Smooth muscle cell (in vitro differentiated cells): ENCODE measurements at regions not wholly inside any gene's neighbourhood (a gene's known extent, or its start where the extent isn't known, plus 50 kb on each side); places are given as distances from the start of the nearest gene placed in this dataset.
A peak's percentile ranks its signal among the peaks of the same experiment; 100 is the strongest.

Experiments used
- DNase-seq: peaks from one replicate; lab custom pipeline; 2025; ENCODE audit not compliant: unreplicated experiment; lab: John Stamatoyannopoulos, UW
- H2AFZ ChIP-seq: fragments of 200-600 bp; sonication (generic); 2 replicates; pipeline ENCODE4 v1.6.0; 2016; ENCODE audit warnings: antibody characterized with exemption, low read depth, mild to moderate bottlenecking
- H3F3A ChIP-seq: fragments of 200-600 bp; sonication (generic); 2 replicates; pipeline ENCODE4 v1.6.0; 2017; ENCODE audit warnings: antibody characterized with exemption, low read depth
- H3K27ac ChIP-seq: fragments of 200-600 bp; sonication (generic); 2 replicates; pipeline ENCODE4 v1.5.1; 2016; ENCODE audit warnings: low read depth, mild to moderate bottlenecking
- H3K27me3 ChIP-seq: fragments of 200-600 bp; sonication (generic); 2 replicates; pipeline ENCODE4 v1.6.1; 2016; ENCODE audit warnings: low read depth, mild to moderate bottlenecking
- H3K36me3 ChIP-seq: fragments of 200-600 bp; sonication (generic); 2 replicates; pipeline ENCODE4 v1.5.1; 2016; ENCODE audit warnings: low read depth
- H3K4me1 ChIP-seq: fragments of 200-600 bp; sonication (generic); 2 replicates; pipeline ENCODE4 v1.5.1; 2016; ENCODE audit warnings: low read depth
- H3K4me2 ChIP-seq: fragments of 200-600 bp; sonication (generic); 2 replicates; pipeline ENCODE4 v1.6.0; 2016; ENCODE audit warnings: mild to moderate bottlenecking
- H3K4me3 ChIP-seq: fragments of 200-600 bp; sonication (generic); 2 replicates; pipeline ENCODE4 v1.5.1; 2016; ENCODE audit warnings: mild to moderate bottlenecking
- H3K79me2 ChIP-seq: fragments of 200-600 bp; sonication (generic); 2 replicates; pipeline ENCODE4 v1.6.0; 2016; ENCODE audit warnings: low read depth, mild to moderate bottlenecking
- H3K9ac ChIP-seq: fragments of 200-600 bp; sonication (generic); 2 replicates; pipeline ENCODE4 v1.6.0; 2016; ENCODE audit warnings: low read depth
- H3K9me3 ChIP-seq: fragments of 200-600 bp; sonication (generic); replicated peaks from 2 replicates; pipeline ENCODE4 v1.5.1; 2016; ENCODE audit warnings: low read depth
- H4K20me1 ChIP-seq: fragments of 200-600 bp; sonication (generic); 2 replicates; pipeline ENCODE4 v1.6.0; 2016; ENCODE audit warnings: low read depth
- CTCF ChIP-seq: fragments of 200-600 bp; sonication (generic); IDR thresholded peaks from 2 replicates; pipeline ENCODE4 v1.5.1; 2017; ENCODE audit warnings: borderline replicate concordance, mild to moderate bottlenecking, antibody characterized with exemption; ENCODE audit not compliant: insufficient read depth, poor library complexity, severe bottlenecking
- WGBS: methylation state at CpG from one replicate; pipeline ENCODE4 v1.1.7; 2016; ENCODE audit warnings: low lambda C conversion rate; 5-methylcytosine and 5-hydroxymethylcytosine counted together

- Histone ChIP-seq H3K4me3 (no peak overlapping the region), H3K27me3 (no peaks in the 10 kb centered on the region), H3K9ac (no peak overlapping the region), H2AFZ (no peak overlapping the region), H3K4me1 (peaks cover 9% of the 10 kb centered on the region), H3K36me3 (no peaks in the 10 kb centered on the region), H4K20me1 (no peaks in the 10 kb centered on the region), H3F3A (no peaks in the 10 kb centered on the region), H3K4me2 (no peak overlapping the region), H3K79me2 (no peaks in the 10 kb centered on the region), H3K9me3 (no peaks in the 10 kb centered on the region), H3K27ac (no peak overlapping the region)
- no peak for TF ChIP-seq CTCF
- DNase-seq: no peak
- WGBS: 81% methylated on average over 2 of the region's 2 CpGs
Observed at GRCh38 chr12:77615332-77615731, 215.4 kb upstream of the NAV3 start.

GRCh38 chr12:77613411-77613810 lies 217.3 kb upstream of the NAV3 start:
- H4K20me1 ChIP-seq: no peaks in the 10 kb centered on the region
- no peaks in the 10 kb centered on the region for H3K9me3 ChIP-seq
- no peak overlapping the region for H3K4me2 ChIP-seq
- whole genome bisulfite sequencing: 95% methylated on average over 4 of the region's 4 CpGs
- peaks cover 10% of the 10 kb centered on the region for H3K4me1 ChIP-seq
- TF ChIP-seq CTCF: no peak
- H3F3A ChIP-seq: no peaks in the 10 kb centered on the region
- H3K27me3 ChIP-seq: no peaks in the 10 kb centered on the region
- H3K27ac ChIP-seq: no peak overlapping the region
- no peak for DNase-seq
- no peaks in the 10 kb centered on the region for H3K36me3 ChIP-seq
- no peak overlapping the region for H2AFZ ChIP-seq
- no peaks in the 10 kb centered on the region for H3K79me2 ChIP-seq
- H3K4me3 ChIP-seq: no peak overlapping the region
- H3K9ac ChIP-seq: no peak overlapping the region

GRCh38 chr12:77610446-77610845 lies 220.2 kb upstream of the NAV3 start:
- Histone ChIP-seq H3K27ac (no peak overlapping the region), H2AFZ (peak overlapping the region; percentile 48), H3K4me3 (no peak overlapping the region), H3K4me1 (peaks cover 16% of the 10 kb centered on the region), H3K27me3 (no peaks in the 10 kb centered on the region), H3K9me3 (no peaks in the 10 kb centered on the region), H3K4me2 (no peak overlapping the region), H3K79me2 (no peaks in the 10 kb centered on the region), H3K36me3 (no peaks in the 10 kb centered on the region), H4K20me1 (no peaks in the 10 kb centered on the region), H3F3A (no peaks in the 10 kb centered on the region), H3K9ac (no peak overlapping the region)
- no peak for DNase-seq
- TF ChIP-seq CTCF: no peak
- WGBS: 72% methylated on average over 2 of the region's 2 CpGs

- H3K79me2 ChIP-seq: no peaks in the 10 kb centered on the region
- no peak overlapping the region for H3K4me3 ChIP-seq
- no peak overlapping the region for H2AFZ ChIP-seq
- DNase-seq: no peak
- H3K36me3 ChIP-seq: no peaks in the 10 kb centered on the region
- H4K20me1 ChIP-seq: no peaks in the 10 kb centered on the region
- peaks cover 16% of the 10 kb centered on the region for H3K4me1 ChIP-seq
- H3K27ac ChIP-seq: no peak overlapping the region
- H3K9me3 ChIP-seq: no peaks in the 10 kb centered on the region
- TF ChIP-seq CTCF: no peak
- H3F3A ChIP-seq: no peaks in the 10 kb centered on the region
- H3K27me3 ChIP-seq: no peaks in the 10 kb centered on the region
- no peak overlapping the region for H3K9ac ChIP-seq
- WGBS: 87% methylated on average over 2 of the region's 2 CpGs
- H3K4me2 ChIP-seq: no peak overlapping the region
Observed at GRCh38 chr12:77609016-77609415, 221.7 kb upstream of the NAV3 start.
